HG02970 (cell line): ENCODE measurements at regions not wholly inside any gene's neighbourhood (a gene's known extent, or its start where the extent isn't known, plus 50 kb on each side); places are given as distances from the start of the nearest gene placed in this dataset.
A peak's percentile ranks its signal among the peaks of the same experiment; 100 is the strongest.

Experiments used
- ATAC-seq: cut with Tn5 transposase; IDR thresholded peaks from one replicate; pipeline ENCODE4 v1.9.1; 2021; ENCODE audit warnings: mild to moderate bottlenecking, moderate library complexity, moderate number of reproducible peaks; ENCODE audit not compliant: unreplicated experiment, low FRiP score

GRCh38 chr4:181475781-181476507, 767.3 kb upstream of the TENM3 start:
- no peak for ATAC-seq

DNA sequence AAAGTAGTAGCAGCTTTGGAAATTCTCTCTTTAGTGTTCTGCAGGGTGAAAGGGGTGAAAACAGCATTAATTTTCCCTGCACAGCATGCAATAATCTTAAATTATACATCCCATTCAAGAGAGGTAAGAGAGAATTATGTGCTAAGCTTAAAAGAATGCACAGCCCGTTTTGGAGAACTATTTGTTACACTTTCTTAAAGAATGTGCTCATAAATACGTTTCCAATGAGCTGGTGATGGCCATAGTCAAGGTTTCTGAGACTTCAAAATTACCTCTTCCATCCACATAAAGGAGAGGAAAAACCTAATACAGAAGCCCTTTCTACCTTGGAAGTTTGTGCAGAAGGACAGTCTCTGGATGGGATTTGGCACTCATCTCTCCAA, 766.7 kb upstream of the TENM3 start:
- ATAC-seq = no peak

DNA sequence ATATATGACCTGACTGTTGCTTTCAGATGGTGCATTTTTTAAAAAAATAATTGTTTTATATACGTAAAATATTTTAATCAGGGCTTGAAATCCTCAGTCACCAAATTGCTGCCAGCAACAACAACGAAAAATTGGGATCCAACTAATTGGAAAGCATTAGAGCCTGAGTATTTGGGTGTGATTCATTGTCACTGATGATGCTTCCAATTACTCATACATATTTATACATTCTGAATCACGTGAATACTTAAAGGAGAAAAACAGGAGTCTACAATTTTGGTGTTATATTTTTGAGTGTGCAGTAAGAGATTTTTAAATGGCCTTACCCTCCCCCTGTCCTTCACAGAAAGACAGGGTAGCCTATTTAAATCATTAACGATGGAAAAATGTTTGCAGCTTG, 765.6 kb upstream of the TENM3 start:
- no peak for ATAC-seq

GRCh38 chr4:181478656-181479055, 764.5 kb upstream of the TENM3 start:
- no peak for ATAC-seq

GRCh38 chr4:181479141-181479540, 764.1 kb upstream of the TENM3 start:
- ATAC-seq = no peak

DNA sequence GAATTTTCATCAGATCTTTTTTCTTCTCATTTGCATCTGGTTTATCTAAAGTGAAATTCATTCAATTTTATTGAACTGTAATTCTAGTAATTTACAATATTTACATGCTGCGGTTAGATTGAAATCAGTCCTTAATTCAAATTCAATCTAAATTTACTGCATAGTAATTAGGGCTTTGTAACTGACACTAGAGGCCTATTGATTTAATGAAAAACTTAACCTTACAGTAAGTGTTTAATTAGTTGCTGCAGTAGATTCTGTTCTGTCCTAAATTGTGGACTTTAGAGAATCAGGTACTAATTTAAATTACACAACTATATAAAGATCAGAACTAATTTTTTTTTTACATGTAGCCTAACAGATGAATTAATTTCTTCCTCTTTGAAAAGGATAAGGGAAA, 758.8 kb upstream of the TENM3 start:
- no peak for ATAC-seq

- no peak for ATAC-seq
Observed at GRCh38 chr4:181488926-181489325, 754.3 kb upstream of the TENM3 start.

DNA sequence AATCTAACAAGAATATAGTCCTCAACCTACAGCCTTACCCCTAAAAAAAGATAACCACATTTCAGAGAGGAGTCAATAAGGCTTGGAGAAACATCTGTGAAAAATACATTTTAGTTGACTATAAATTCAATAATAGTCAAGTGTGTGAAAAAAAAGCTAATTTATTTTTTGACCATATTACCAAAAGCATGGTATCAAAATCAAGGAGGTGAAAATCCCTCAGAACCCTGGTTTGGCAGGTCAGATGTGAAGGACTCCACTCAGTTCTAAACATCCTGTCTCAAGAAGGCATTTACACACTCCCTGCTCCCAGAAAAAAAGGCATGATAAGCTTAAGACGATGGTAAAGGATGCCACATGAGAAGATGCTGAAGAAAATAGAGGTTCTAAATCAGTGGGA, 745.1 kb upstream of the TENM3 start:
- ATAC-seq = no peak

GRCh38 chr4:181502611-181503010, 740.6 kb upstream of the TENM3 start:
- ATAC-seq = no peak

GRCh38 chr4:181503687-181504390, 739.4 kb upstream of the TENM3 start:
- ATAC-seq = no peak

DNA sequence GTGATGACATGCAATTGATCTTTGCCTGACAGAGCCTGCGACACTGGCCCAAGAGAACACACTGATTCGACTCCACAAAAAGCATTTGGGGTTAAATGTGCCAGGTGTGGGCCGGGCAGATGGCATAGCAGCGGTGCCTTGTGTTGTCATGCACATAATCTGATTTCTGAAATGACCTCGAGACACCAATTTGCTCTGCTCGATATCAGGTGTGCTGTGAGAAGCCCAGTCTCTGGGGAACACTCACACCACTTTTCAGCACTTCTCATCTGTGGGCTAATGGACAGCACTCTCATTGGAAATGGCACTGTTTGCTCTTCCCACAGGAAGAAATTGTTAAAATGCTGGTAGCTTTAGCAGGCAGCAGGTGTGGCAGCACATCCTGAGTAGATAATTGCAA, 738.3 kb upstream of the TENM3 start:
- ATAC-seq = no peak

GRCh38 chr4:181507180-181507835, 735.9 kb upstream of the TENM3 start:
- no peak for ATAC-seq

GRCh38 chr4:181507938-181508337, 735.3 kb upstream of the TENM3 start:
- ATAC-seq = no peak

GRCh38 chr4:181508601-181509000, 734.6 kb upstream of the TENM3 start:
- ATAC-seq = no peak

GRCh38 chr4:181509073-181509472, 734.1 kb upstream of the TENM3 start:
- no peak for ATAC-seq

- no peak for ATAC-seq
Observed at GRCh38 chr4:181517491-181517890, 725.7 kb upstream of the TENM3 start.

DNA sequence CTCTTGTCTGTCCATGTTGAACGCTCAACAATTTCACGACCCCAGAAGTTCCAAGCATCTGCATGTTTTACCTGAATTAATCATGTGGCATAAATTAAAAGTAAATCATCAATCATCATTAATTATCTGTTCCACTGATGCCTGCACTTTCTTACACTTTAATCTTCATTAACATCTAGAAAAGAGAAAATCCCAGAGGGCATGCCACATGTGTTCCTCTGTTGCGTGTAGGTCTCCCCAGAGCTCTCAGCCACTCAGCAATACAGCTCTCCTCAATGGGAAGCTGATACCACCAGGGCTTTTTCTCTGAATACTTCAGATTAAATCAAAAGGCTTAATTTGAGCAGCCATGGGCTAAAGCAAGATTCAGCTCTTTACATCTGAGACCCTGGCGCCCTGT, 722.4 kb upstream of the TENM3 start:
- ATAC-seq = no peak

GRCh38 chr4:181523973-181524372, 719.2 kb upstream of the TENM3 start:
- no peak for ATAC-seq

GRCh38 chr4:181524499-181524898, 718.7 kb upstream of the TENM3 start:
- no peak for ATAC-seq

DNA sequence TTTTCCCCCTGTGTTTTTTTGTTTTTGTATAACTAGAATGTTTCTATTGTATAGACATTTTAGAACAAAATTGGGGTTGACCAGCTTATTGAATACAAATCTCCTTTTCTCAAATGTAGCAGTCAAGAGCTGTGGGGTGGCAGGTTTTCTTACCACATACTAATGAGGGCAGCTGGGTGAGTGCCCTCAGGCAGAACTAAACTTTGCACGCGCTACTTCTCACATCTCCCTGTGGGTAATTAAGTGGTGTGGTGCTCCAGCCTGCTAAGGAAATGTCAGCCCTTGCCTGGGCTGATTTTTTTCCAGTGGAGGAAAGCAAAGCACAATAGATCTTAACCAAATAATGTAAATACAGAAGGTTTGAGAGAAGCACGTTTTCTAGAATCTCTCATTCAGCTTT, 717.6 kb upstream of the TENM3 start:
- no peak for ATAC-seq

- ATAC-seq = peak; percentile 68
Observed at GRCh38 chr4:181528570-181529184, 714.5 kb upstream of the TENM3 start.
